ENCODE measurements at regions not wholly inside any gene's neighbourhood (a gene's known extent, or its start where the extent isn't known, plus 50 kb on each side); places are given as distances from the start of the nearest gene placed in this dataset.

DNA sequence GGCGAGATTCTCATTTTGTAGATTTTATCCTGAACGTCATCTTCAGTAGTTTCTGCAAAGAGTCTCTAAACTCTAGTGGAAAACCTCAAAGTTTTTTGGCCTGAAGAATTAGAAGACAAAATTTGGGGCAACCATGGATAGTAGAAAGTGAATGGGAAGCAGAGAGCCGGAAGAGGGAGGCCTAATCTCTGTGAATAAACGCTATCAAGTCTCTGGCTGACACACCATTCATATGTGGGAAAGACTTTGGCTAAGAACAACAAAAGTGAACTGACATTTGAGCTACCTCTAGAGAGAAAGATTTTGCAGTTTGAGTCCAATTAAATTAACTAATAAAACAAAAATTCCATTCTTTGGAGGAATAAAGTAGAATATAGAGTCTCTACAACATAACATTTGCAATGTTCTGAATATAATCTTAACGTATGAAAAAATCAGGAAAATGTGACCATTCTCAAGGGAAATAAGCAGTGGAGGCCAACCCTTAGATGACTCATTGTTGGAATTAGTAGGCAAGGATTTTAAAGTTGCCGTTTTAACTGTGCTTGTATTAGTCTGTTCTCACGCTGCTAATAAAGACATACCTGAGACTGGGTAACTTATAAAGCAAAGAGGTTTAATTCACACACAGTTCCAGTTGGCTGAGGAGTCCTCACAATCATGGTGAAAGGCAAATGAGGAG lies 184.6 kb downstream of the C3orf38 start:
- POLR2A ChIA-PET, result no interaction called here
- Histone ChIP-seq H3K27ac (ENCODE audit: low read length) (no peak overlapping the region), H3K4me3 (ENCODE audit: low read depth in 2 of 2, low read length in 2 of 2) (no peak overlapping the region), H3K27me3 (ENCODE audit: control insufficient read depth, insufficient read depth, low read length) (no peaks in the 10 kb centered on the region), H3K36me3 (ENCODE audit: control insufficient read depth, insufficient read depth, low read length) (no peaks in the 10 kb centered on the region), H3K4me1 (ENCODE audit: control insufficient read depth, insufficient read depth, low read length) (no peaks in the 10 kb centered on the region), H3K9me3 (ENCODE audit: control insufficient read depth, insufficient read depth, low read depth, low read length) (no peaks in the 10 kb centered on the region)
- intact Hi-C loops (cut with micrococcal nuclease; ENCODE audit: unreplicated experiment), result no loop called here
- TF ChIP-seq, protein P1, sequence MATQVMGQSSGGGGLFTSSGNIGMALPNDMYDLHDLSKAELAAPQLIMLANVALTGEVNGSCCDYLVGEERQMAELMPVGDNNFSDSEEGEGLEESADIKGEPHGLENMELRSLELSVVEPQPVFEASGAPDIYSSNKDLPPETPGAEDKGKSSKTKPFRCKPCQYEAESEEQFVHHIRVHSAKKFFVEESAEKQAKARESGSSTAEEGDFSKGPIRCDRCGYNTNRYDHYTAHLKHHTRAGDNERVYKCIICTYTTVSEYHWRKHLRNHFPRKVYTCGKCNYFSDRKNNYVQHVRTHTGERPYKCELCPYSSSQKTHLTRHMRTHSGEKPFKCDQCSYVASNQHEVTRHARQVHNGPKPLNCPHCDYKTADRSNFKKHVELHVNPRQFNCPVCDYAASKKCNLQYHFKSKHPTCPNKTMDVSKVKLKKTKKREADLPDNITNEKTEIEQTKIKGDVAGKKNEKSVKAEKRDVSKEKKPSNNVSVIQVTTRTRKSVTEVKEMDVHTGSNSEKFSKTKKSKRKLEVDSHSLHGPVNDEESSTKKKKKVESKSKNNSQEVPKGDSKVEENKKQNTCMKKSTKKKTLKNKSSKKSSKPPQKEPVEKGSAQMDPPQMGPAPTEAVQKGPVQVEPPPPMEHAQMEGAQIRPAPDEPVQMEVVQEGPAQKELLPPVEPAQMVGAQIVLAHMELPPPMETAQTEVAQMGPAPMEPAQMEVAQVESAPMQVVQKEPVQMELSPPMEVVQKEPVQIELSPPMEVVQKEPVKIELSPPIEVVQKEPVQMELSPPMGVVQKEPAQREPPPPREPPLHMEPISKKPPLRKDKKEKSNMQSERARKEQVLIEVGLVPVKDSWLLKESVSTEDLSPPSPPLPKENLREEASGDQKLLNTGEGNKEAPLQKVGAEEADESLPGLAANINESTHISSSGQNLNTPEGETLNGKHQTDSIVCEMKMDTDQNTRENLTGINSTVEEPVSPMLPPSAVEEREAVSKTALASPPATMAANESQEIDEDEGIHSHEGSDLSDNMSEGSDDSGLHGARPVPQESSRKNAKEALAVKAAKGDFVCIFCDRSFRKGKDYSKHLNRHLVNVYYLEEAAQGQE (IDR thresholded peaks at IDR 0.05; ENCODE audit: insufficient read depth in 1 of 2, low read depth in 2 of 2, low read length in 1 of 2), result no peak
- no peak for TF ChIP-seq TCF7L2 (IDR thresholded peaks at IDR 0.05; ENCODE audit: low read depth, low read length)
- TF ChIP-seq POLR2AphosphoS5 (IDR thresholded peaks at IDR 0.05; ENCODE audit: low read depth, low read length), result no peak
- no peak for TF ChIP-seq SIN3A (IDR thresholded peaks at IDR 0.05; ENCODE audit: borderline replicate concordance, insufficient read depth, low read depth, low read length)
- TF ChIP-seq, protein P2, sequence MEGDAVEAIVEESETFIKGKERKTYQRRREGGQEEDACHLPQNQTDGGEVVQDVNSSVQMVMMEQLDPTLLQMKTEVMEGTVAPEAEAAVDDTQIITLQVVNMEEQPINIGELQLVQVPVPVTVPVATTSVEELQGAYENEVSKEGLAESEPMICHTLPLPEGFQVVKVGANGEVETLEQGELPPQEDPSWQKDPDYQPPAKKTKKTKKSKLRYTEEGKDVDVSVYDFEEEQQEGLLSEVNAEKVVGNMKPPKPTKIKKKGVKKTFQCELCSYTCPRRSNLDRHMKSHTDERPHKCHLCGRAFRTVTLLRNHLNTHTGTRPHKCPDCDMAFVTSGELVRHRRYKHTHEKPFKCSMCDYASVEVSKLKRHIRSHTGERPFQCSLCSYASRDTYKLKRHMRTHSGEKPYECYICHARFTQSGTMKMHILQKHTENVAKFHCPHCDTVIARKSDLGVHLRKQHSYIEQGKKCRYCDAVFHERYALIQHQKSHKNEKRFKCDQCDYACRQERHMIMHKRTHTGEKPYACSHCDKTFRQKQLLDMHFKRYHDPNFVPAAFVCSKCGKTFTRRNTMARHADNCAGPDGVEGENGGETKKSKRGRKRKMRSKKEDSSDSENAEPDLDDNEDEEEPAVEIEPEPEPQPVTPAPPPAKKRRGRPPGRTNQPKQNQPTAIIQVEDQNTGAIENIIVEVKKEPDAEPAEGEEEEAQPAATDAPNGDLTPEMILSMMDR (IDR thresholded peaks at IDR 0.05), result no peak
- CTCF ChIA-PET, result no interaction called here
- in situ Hi-C loops (cut with HindIII; ENCODE audit: low pct_unique_long_range_greater_than_20kb, low sequenced_read_pairs), result no loop called here
- no peak for DNase-seq (ENCODE audit: low read depth, low spot score)
- BruUV-seq (replicated peaks), result no TSS peak
- no peak for ATAC-seq

DNA sequence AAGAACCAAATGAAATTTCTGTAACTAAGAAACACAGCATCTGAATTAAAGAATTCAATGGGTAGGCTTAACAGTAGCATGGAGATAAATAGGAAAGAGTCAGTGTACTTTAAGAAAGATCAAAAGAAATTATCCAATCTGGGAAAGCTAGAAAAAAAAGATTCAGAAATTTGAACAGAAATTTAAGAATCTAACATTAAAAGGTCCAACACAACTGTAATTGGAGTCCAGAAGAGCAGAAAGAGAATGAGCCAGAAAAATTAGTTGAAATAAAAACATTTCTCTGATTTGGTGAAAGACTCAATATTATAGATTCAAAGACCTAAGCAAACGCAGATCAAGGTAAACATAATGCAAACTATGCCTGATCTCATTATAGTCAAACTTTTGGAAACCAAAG lies 187.1 kb downstream of the C3orf38 start:
- in situ Hi-C loops (cut with HindIII; ENCODE audit: low pct_unique_long_range_greater_than_20kb, low sequenced_read_pairs) (no loop called here), intact Hi-C loops (cut with micrococcal nuclease; ENCODE audit: unreplicated experiment) (no loop called here)
- H3K36me3 ChIP-seq (ENCODE audit: control insufficient read depth, insufficient read depth, low read length), result no peaks in the 10 kb centered on the region
- POLR2A ChIA-PET, result no interaction called here
- H3K27ac ChIP-seq (ENCODE audit: low read length), result no peak overlapping the region
- H3K4me3 ChIP-seq (ENCODE audit: low read depth in 2 of 2, low read length in 2 of 2), result no peak overlapping the region
- H3K27me3 ChIP-seq (ENCODE audit: control insufficient read depth, insufficient read depth, low read length), result no peaks in the 10 kb centered on the region
- BruUV-seq (replicated peaks), result no TSS peak
- CTCF ChIA-PET, result no interaction called here
- H3K4me1 ChIP-seq (ENCODE audit: control insufficient read depth, insufficient read depth, low read length), result no peaks in the 10 kb centered on the region
- no peak for ATAC-seq
- no peaks in the 10 kb centered on the region for H3K9me3 ChIP-seq (ENCODE audit: control insufficient read depth, insufficient read depth, low read depth, low read length)
- no peak for DNase-seq (ENCODE audit: low read depth, low spot score)
- TF ChIP-seq, protein P1 (IDR thresholded peaks at IDR 0.05; ENCODE audit: insufficient read depth in 1 of 2, low read depth in 2 of 2, low read length in 1 of 2), result no peak
- TF ChIP-seq SIN3A (IDR thresholded peaks at IDR 0.05; ENCODE audit: borderline replicate concordance, insufficient read depth, low read depth, low read length) (no peak), POLR2AphosphoS5 (IDR thresholded peaks at IDR 0.05; ENCODE audit: low read depth, low read length) (no peak), TCF7L2 (IDR thresholded peaks at IDR 0.05; ENCODE audit: low read depth, low read length) (no peak)
- TF ChIP-seq, protein P2 (IDR thresholded peaks at IDR 0.05), result no peak

Measured in Panc1 (cell line).